ENCODE measurements at regions not wholly inside any gene's neighbourhood (a gene's known extent, or its start where the extent isn't known, plus 50 kb on each side); places are given as distances from the start of the nearest gene placed in this dataset.

DNA sequence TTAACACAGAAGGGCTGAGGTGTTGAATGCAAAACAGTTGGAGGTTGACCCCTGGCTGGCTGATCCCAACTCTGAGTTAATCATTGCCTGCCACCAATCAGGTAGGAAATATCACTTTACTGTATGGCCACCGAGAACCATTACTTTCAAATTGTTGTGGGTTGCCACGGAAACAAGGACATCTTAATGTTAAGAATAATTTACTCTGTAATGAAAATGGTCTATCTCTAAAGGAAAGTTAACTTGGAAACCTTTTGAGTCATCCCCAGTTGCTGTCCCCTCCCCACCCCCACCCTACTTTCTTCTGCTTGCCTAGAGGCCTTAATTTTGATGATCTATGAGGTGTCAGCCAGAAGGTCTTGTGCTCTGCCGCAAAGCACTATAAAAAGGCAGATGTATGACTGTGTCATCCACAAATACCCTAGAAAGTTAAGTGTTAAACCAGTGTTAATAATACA lies 78.7 kb upstream of the SNRK start:
- DNase-seq (ENCODE audit: low read depth in 2 of 2), result no peak

DNA sequence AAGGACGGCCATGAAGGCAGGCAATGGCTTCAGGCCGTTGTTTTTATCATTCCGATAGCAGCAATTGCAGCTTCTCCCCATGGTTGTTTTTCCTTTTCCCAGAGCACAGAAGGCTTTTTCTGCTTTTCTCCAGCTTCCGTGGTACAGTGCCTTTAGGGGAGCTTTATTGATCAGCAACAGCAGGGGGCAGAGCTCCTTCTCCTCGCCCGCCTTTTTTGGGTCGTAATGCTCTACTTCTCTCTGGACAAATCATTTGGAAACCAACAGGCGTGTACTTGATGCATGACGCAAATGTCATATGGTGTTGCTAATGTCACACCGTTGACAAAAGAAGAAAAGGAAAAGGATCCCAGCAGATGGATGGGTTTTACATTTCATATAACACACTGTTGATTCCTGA lies 79.7 kb upstream of the SNRK start:
- no peak for DNase-seq (ENCODE audit: low read depth in 2 of 2)

DNA sequence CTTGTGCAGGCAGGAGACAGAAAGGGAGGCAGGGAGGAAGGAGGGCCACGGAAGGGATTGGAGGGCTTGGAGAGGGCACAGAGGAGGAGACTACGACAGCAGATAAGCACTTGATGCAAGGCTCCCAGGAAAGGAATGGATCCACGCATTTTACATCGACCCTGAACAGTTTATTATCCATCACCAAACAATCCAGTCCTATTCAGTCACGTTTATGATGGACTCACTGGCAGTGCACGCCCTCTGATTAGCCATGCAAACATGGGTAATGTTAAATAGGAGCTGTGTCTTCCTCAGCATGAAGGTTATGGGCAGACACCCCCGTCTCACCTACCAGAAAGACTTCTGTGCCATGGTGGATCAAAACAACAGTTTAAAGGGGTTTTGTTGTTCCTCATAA lies 80.2 kb upstream of the SNRK start:
- DNase-seq (ENCODE audit: low read depth in 2 of 2), result no peak

DNA sequence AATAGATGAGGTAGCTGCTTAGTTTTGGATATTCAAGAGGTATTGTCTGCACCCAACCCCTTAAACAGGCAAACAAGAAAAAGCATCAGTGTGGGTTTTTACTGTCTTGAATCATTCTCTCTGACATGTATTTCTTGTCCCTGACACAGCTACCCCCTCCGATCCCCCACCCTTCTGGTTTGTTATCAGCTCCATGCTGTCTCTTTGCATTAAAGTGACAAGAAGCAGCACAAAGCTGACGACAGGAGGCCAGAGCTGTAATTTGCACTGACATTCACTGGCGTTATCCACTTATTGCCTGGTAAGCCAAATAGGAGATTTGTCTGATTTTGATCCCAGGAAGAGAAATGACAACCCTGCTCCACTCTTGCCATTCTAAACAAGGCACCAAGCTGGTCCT lies 83.3 kb upstream of the SNRK start:
- no peak for DNase-seq (ENCODE audit: low read depth in 2 of 2)

DNA sequence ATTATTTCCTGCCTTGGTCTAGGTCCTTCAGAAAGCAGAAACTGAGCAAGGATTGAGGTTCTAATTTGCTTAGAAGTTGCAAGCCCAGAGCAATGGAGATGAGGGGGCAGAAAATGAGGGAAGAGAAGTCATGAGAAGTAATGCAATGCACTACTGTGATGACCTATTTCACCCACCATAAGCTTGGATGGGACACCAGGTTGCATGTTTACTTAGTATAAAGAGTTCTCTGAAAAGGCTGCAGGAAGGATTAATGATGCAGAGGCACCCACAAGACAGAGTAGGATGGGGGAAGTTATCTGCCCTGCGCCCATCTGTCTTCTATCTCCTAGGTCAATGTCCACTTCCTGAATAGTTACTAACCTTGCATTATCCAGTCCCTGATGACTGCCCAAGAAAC lies 84.8 kb upstream of the SNRK start:
- DNase-seq (ENCODE audit: low read depth in 2 of 2), result no peak

DNA sequence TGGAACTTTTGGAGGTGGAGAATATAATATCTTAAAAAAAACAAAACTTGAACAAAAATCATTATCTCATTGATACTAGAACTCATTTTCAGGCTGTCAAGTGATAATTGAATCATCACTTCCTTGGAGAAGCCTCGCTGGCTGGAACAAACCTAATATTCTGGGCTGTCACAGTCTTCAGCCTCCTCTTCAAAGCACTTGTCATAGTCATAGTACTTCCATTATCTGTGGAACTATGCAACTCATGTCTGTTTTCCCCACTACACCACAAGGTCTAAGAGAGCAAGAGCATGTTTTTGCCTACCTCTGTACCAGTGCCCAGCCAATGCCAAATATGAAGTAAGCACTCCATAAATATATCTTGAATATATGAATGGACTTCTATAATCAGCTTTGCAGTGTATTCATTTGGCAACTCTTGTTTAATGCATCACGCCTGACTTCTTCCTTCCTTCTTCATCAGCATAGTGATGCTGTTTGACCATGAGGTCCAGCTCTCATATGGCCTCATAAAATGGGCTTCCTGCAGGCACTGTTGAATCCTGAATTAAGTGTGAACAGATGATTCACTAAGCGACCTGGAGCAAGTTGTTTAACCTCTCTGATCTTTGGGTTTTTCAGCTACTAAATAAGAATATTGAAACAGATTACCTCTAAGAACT lies 86.6 kb upstream of the SNRK start:
- DNase-seq (ENCODE audit: low read depth in 2 of 2), result no peak

DNA sequence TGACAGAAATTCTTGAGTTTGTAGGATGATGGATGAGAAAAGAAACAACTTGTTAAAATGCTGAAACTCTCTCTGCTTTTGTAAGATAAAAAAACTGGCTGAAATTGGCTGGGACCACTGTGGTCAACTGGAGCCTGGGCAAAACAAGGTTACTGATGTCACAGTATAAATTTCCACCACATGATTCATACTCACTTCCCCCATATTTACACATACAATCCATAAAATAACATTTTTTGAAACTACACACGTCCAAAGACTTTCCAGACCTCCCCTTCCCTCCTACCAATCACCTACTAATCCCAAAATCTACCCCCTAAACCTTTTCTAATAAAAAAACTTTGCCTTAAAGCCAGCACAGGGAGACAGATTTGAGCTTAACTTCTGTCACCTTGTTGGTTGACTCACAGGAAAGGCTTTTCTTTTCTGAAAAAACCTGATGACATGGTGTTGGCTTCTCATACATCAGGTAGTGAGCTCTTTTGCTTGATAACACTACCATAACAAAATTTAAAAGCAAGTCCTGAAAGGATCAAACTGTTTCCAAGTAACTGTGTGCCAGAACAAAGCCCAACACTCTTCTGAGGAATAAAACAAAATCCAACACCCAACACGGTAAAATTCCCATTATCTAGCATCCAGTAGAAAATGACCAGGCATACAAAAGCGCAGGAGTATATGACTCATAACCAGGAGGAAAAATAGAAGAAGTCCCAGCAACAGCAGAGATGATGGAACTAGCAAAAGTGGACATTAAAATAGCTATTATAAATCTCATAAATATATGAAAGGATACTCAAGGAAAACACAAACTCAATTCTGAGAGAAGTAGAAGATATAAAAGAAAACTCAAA lies 87.3 kb upstream of the SNRK start:
- DNase-seq (ENCODE audit: low read depth in 2 of 2), result no peak

DNA sequence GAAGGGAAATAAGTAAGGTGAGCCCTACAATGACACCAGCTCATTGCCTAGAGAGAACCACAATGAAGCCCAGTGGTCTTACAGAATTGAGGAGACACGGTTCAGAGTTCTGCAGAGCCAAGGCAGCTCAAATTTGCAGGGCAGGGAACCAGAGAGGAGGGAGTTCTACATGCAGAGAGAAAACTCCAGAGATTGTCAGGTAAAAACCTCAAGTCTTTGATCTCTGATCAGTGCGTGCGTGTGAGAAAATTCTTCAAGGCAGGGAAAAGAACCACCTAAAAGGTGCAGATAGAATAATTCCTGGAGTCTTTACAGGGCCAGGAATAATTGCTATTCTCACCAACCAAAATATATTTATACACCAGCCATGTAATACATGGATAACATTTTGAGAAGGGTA lies 88.0 kb upstream of the SNRK start:
- DNase-seq (ENCODE audit: low read depth in 2 of 2), result no peak

DNA sequence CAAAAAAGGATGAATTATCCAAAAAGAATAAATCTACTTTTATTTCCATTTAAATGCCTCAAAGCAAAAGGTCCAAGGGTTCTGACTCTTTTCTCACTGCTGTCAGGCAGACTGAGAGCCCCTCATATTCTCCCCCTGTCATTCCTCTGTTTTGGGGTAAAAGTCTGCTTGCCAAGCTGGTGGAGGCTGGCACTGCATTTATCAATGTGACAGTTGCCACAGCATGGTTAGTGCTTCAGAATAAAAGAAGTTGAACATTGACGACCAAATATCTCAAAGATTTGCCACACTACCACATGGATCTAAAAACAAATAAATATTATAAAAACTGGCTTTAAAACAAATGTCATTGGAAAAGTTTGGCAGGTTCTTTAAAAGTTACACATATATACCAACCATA lies 89.2 kb upstream of the SNRK start:
- DNase-seq (ENCODE audit: low read depth in 2 of 2), result no peak

DNA sequence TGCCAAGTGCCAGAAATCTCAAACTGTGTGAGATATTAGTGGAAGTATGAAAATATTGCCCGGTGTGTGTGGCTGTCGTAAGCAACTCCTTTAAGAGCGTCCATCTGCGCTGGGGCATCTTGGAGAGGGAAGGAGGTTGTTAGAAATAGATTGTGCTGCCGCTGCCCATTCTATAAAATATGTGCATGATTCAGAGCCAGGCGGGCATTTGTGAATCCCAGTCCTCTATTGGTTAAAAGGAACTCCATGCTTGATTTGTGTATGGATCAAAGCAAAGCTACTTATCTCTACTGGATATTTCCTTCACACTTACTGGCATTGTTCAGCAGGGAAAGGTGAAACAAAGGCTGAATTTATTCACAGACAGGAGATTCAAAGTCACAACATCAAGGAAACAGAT lies 89.6 kb upstream of the SNRK start:
- no peak for DNase-seq (ENCODE audit: low read depth in 2 of 2)

DNA sequence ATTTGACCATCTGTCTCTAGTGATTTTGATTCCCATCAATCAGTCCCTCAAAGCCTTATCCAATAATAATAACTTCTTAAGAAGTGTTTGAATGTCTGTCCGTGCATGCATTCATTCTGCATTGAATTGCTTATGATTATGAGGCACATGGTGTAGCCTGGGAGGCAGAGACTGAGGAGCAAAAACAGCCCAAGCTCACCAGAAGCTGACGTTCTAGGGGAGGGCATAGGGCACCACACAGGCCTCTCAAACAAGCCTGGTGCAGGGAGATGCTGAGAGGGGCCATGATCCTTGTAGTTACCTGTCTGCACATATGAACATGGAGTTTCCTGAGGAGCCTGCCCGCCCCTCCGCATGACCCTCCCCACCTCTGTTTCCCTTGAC lies 89.2 kb upstream of the POMGNT2 start:
- no peak for DNase-seq (ENCODE audit: low read depth in 2 of 2)

DNA sequence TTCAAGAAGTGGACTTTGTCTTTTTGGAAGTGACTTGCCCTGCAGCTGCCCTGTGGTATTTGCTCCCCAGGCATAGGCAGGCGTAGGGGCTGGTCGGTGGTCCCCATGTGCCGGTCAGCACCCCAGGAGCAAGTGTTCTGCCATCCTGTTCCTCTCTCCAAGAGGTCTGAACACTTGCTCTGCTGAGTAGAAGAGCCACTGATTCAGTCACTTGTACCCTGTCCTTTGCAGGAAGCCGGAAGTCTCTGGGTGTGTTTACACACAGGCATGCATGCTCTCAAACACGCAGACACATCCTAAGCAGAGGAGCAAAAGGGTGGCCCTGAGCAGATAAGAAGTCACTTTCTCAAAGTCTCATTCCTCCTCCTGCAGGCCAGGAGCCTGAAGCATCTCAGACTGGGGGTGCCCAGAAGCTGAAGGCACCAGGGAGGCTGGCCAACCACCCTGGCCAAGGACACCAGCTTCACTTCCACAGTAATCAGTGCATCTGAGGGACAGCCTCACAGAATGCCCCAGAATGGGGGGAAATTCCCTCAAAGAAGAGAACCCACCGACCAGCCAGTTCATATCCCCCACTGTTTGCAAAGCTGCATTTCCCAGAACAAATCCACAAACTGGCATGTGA lies 88.7 kb upstream of the POMGNT2 start:
- no peak for DNase-seq (ENCODE audit: low read depth in 2 of 2)

DNA sequence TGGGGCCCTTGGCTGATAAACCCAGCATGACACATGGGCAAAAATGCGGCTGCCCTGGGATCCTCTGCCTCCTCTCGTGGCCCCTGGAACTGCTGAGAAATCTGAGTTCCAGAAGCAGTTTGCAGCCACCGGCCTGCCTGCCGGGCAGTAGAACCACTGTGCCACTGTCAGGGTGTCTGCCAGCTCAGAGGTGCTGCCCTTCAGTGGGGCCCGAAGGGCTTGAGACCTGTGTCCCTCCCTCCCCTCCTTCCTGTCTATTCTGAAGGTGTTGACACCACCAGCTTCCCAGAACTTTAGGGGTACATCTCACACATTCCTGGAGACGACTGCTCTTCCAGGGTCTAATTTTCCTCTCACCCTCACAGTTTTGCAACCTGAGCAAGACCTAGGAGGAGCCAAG lies 88.2 kb upstream of the POMGNT2 start:
- DNase-seq (ENCODE audit: low read depth in 2 of 2), result no peak

DNA sequence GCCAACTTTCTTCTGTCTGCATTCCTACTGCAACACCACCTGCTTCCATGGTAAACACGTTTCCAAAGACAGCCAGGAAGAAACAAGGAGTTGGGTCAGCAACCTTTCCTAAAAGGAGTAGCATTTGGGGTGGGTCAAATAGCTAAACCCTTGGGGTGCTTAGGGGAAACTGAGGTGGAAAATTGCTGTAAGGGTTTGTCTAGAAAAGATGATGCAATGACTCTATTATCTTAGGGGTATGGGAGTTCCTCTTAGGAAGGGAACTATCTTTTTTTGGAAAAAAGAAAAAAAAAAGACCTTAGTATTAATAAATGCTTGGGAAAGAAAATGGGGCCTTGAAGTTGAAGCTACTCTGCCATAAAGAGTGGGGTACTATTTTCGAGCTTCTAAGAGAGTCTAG lies 86.1 kb upstream of the POMGNT2 start:
- no peak for DNase-seq (ENCODE audit: low read depth in 2 of 2)

DNA sequence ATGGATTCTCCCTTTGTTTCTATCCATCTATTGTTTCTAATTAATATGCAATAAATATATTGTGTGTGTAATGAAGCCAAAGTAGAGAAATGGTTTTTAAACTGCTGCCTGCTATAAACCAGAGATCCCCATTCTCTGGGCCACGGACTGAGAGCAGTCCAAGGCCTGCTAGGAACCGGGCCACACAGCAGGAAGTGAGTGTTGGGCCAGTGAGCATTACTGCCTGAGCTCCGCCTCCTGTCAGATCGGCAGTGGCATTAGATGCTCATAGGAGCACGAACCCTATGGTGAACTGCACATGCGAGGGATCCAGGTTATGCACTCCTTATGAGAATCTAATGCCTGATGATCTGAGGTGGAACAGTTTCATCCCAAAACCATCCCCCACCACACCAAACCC lies 85.2 kb upstream of the POMGNT2 start:
- DNase-seq (ENCODE audit: low read depth in 2 of 2), result no peak

DNA sequence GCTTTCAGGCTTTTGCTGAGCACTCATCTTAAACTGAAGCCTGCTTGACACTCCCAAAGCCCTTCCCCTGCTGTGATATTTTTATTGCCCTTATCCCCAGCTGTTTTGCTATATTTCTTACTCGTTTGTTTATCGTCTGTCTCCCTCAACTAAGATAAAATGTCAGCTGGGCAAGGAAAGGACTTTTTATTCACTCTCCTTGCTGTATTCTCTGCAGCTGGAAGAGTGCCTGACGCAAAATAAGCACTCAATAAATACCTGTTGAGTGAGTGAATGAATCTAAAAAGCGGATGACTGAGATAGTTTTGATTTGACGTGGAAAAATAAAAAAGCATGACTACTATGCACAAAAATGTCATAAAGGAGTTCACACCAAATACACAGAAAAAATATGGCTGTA lies 84.8 kb upstream of the POMGNT2 start:
- no peak for DNase-seq (ENCODE audit: low read depth in 2 of 2)

DNA sequence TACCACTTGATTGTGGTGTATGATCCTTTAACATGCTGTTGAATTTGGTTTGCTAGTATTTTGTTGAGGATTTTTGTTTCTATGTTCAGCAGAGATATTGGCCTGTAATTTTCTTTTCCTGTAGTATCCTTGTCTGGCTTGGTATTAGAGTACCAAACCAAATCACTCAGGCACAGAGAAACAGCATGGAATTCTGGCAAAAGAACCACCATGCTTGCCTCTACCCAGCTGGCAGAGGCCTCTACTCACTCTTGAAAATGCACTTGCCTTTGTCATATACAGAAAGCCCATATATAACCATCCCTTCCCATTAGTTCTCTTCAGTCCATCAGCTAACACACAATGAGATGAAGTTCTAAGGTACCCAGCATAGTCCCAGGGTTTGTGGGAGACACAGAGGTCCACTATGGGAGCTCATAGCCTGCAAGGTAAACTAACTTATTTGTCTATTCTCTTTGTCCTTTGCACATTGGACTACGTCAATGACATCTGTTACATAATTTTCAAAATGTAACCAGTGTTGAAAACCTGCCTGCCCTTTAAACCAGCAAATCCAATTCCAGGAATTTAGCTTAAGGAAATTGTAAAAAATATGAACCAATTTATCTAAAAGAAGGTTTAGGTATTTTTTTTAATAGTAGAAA lies 82.1 kb upstream of the POMGNT2 start:
- DNase-seq (ENCODE audit: low read depth in 2 of 2), result no peak

DNA sequence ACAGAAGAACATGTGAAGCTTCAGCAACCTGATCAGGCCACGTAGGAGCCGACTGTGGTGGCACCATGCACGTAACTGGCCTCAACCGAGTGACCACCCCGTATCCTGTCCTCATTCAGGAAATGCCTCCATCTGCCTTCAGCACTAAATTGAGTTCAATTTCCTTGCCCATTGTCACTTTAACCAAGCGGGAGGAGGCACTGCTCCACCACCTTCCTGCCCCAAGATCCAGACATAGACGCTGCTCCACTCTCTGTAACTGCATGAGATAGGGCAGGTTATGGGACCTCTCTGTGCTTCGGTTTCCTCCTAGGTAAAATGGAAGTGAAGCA lies 80.1 kb upstream of the POMGNT2 start:
- no peak for DNase-seq (ENCODE audit: low read depth in 2 of 2)

DNA sequence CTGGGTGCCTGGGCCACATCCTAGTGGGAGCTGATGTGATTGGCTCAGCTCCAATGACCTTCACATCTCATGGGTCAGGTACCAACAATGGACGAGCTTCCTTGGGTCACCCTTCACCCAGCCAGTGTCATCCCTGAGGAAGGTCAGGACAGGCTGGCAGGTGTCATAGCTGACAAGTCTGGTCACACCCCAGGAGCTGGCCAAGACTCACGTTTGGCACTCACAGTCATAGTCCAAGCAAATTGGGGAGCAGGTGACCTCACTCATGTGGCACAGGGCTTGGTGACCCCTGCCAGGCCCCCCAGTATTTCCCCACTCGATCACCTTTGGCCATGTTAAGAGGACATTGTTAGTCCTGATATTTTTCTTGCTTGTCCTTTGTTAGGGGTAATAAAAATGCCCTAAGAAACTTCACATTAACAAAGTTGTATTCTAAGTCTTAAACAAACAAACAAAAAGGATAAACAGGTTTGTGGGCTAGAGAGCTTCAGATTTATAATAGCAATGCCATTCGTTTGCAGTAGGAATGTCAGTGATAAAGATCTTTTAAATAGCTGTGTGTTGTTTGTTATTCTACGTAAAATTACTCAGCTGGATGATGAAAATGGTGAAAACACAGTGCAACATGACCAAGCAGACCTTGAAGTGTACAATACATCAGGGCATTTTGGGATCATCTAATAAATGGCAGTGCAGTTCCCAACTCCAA lies 79.5 kb upstream of the POMGNT2 start:
- DNase-seq (ENCODE audit: low read depth in 2 of 2), result no peak

DNA sequence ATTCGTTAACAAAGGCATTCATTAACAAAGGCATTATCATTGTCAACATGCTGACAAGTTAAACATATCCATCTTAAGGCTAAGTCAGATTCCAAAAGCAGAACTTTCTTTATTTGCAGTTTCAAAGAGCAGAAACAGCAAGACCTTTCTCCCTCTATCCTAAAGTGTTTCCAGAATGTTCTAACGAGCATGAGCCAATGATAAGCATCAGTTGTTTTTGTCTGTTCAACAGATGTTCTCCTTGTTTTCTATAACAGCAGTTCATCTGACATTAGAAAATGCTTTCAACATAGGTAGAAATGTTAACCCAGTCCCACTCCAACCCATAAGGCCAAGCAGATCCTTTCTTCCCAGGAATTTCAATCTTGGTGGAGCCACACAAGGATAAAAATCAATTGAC lies 77.6 kb upstream of the POMGNT2 start:
- no peak for DNase-seq (ENCODE audit: low read depth in 2 of 2)

DNA sequence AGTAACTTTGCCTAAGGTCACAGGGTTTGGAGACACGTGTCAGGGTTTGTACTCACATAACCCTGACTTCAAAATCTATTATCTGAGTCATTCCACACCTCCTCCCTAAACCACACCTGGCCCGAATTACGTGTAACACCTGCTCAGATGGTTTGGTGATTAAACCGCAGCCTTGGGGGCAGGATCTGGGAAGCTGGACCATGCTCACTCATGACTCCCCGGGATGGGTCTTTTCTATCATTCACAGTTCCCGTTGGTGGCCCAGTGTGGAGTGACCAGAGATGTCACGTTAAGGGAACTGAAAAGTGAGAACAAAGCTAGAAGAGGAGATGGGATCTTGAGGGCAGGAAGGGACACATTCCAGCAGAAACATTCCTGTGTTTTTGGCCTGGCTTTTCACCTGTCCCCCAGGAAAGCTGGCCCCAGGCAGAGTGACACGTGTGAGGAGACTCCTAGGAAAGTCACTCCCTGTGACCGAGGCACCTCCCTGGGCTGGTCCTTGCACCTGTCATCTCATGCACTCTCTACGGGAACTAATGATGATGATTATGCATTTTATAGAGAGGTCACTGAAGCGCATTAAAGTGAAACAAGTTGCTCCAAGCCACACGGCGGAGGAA lies 75.4 kb upstream of the POMGNT2 start:
- DNase-seq (ENCODE audit: low read depth in 2 of 2), result peak in 1 of 2 donors; percentile 32

DNA sequence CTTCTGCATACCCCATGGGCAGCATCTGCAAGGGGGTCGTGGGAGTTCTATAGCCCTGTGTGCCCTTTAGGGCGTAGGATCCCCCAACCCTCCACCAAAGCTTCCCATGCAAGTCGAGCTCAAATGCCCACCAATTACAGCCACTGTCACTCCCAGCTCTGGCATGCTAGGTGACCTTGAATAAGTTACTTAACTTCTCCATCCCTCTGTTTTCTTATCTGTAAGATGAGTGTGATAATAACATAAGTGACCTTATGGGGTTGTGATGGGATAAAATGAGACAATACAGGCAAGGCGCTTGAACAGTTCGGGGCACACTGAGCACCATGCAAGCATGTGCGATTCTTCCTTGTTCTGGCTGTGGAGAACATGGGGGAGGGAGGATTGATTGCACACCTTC lies 74.8 kb upstream of the POMGNT2 start:
- no peak for DNase-seq (ENCODE audit: low read depth in 2 of 2)

Measured in stimulated activated CD8-positive, alpha-beta memory T cell treated with anti-CD3 and anti-CD28 coated beads, Interleukin-15, amount 100 ng/mL, for 4 hours (primary cell).